Hepatocyte (in vitro differentiated cells): ENCODE measurements at regions not wholly inside any gene's neighbourhood (a gene's known extent, or its start where the extent isn't known, plus 50 kb on each side); places are given as distances from the start of the nearest gene placed in this dataset.

Experiments used
- EZH2 ChIP-seq: fragments of 200-600 bp; sonication (generic); IDR thresholded peaks from 2 replicates; pipeline ENCODE4 v1.6.1; 2016; ENCODE audit warnings: antibody characterized with exemption, mild to moderate bottlenecking, borderline replicate concordance
- EZH2phosphoT487 ChIP-seq: fragments of 200-600 bp; sonication (generic); IDR thresholded peaks from one replicate; pipeline ENCODE4 v1.6.1; 2018; ENCODE audit warnings: antibody characterized with exemption, mild to moderate bottlenecking, low read depth, moderate library complexity; ENCODE audit not compliant: unreplicated experiment, severe bottlenecking
- TF ChIP-seq, protein P1 (sequence below): fragments of 200-600 bp; sonication (generic); IDR thresholded peaks from 2 replicates; pipeline ENCODE4 v1.5.1; 2016; ENCODE audit warnings: antibody characterized with exemption, mild to moderate bottlenecking; ENCODE audit not compliant: poor library complexity

GRCh38 chr12:56866493-56866892, 67.7 kb downstream of the SDR9C7 start:
- TF ChIP-seq, protein P1, sequence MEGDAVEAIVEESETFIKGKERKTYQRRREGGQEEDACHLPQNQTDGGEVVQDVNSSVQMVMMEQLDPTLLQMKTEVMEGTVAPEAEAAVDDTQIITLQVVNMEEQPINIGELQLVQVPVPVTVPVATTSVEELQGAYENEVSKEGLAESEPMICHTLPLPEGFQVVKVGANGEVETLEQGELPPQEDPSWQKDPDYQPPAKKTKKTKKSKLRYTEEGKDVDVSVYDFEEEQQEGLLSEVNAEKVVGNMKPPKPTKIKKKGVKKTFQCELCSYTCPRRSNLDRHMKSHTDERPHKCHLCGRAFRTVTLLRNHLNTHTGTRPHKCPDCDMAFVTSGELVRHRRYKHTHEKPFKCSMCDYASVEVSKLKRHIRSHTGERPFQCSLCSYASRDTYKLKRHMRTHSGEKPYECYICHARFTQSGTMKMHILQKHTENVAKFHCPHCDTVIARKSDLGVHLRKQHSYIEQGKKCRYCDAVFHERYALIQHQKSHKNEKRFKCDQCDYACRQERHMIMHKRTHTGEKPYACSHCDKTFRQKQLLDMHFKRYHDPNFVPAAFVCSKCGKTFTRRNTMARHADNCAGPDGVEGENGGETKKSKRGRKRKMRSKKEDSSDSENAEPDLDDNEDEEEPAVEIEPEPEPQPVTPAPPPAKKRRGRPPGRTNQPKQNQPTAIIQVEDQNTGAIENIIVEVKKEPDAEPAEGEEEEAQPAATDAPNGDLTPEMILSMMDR, result no peak
- no peak for TF ChIP-seq EZH2
- no peak for TF ChIP-seq EZH2phosphoT487
